ENCODE measurements at regions not wholly inside any gene's neighbourhood (a gene's known extent, or its start where the extent isn't known, plus 50 kb on each side); places are given as distances from the start of the nearest gene placed in this dataset.

- DNase-seq (ENCODE audit: extremely low spot score) = no peak
- ChIA-PET CTCF (no interaction called here), POLR2A (no interaction called here)
- TF ChIP-seq LEF1 (IDR thresholded peaks at IDR 0.05; ENCODE audit: borderline replicate concordance) (no peak), FOXA1 (IDR thresholded peaks at IDR 0.05) (no peak), ARNT (IDR thresholded peaks at IDR 0.05) (no peak)
Observed at GRCh38 chr7:81272176-81272575, 353.3 kb upstream of the SEMA3C start.

GRCh38 chr7:81268551-81268950, 349.7 kb upstream of the SEMA3C start:
- ChIA-PET CTCF (no interaction called here), POLR2A (no interaction called here)
- no peak for DNase-seq (ENCODE audit: extremely low spot score)
- TF ChIP-seq LEF1 (IDR thresholded peaks at IDR 0.05; ENCODE audit: borderline replicate concordance) (no peak), SP1 (IDR thresholded peaks at IDR 0.05) (no peak), TARDBP (IDR thresholded peaks at IDR 0.05) (no peak), FOXA1 (IDR thresholded peaks at IDR 0.05) (no peak), FOXM1 (IDR thresholded peaks at IDR 0.05; ENCODE audit: borderline replicate concordance) (no peak), SUZ12 (IDR thresholded peaks at IDR 0.05) (no peak), ZNF384 (IDR thresholded peaks at IDR 0.05) (no peak), BHLHE40 (IDR thresholded peaks at IDR 0.05; ENCODE audit: borderline replicate concordance) (no peak)
- TF ChIP-seq, protein P1, sequence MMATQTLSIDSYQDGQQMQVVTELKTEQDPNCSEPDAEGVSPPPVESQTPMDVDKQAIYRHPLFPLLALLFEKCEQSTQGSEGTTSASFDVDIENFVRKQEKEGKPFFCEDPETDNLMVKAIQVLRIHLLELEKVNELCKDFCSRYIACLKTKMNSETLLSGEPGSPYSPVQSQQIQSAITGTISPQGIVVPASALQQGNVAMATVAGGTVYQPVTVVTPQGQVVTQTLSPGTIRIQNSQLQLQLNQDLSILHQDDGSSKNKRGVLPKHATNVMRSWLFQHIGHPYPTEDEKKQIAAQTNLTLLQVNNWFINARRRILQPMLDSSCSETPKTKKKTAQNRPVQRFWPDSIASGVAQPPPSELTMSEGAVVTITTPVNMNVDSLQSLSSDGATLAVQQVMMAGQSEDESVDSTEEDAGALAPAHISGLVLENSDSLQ (IDR thresholded peaks at IDR 0.05) = no peak

DNA sequence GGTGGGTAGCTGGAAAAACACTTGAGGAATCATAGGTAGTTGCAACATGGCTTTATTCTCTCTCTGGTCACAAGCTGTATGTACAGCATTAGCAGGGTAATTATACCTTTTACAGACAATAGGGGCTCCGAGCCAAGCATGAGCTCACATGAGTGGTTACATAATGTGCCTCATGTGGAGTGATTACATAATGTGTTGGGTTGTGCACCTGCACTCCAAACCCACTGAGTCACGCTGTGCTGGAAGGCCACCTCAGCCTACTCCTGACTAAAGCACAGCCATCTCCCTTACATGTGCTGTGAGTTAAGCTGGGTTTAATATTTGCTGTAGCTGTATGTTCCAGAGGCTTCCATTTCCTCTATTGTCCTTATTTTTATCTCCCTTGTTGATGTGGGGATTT, 348.7 kb upstream of the SEMA3C start:
- TF ChIP-seq TARDBP (IDR thresholded peaks at IDR 0.05) = no peak
- no peak for TF ChIP-seq NFRKB (IDR thresholded peaks at IDR 0.05)
- no peak for TF ChIP-seq BHLHE40 (IDR thresholded peaks at IDR 0.05; ENCODE audit: borderline replicate concordance)
- TF ChIP-seq ZNF384 (IDR thresholded peaks at IDR 0.05) = no peak
- no peak for TF ChIP-seq FOXK2 (IDR thresholded peaks at IDR 0.05)
- no peak for TF ChIP-seq L3MBTL2 (conservative IDR thresholded peaks at IDR 0.05)
- TF ChIP-seq SP1 (IDR thresholded peaks at IDR 0.05) = no peak
- no peak for TF ChIP-seq HDGF (IDR thresholded peaks at IDR 0.05; ENCODE audit: borderline replicate concordance)
- TF ChIP-seq ARNT (IDR thresholded peaks at IDR 0.05) = no peak
- ChIA-PET POLR2A (no interaction called here), CTCF (interaction anchor here (0.5 kb wide), 1 partner anchor 1468 kb away, joined by 3 read pairs; no protein-coding TSS in a partner anchor)
- DNase-seq (ENCODE audit: extremely low spot score) = no peak

DNA sequence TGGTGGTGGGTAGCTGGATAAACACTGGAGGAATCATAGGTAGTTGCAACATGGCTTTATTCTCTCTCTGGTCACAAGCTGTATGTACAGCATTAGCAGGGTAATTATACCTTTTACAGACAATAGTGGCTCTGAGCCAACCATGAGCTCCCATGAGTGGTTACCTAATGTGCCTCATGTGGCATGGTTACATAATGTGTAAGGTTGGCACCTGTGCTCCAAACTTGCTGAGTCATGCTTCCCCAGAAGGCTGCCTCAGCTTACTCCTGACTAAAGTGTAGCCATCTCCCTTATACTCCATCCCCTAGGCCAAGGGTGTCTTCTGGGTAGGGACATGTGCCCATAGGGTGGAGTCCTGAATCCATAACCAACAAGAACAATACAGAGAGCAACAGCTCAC, 345.3 kb upstream of the SEMA3C start:
- DNase-seq (ENCODE audit: extremely low spot score) = no peak
- ChIA-PET CTCF (no interaction called here), POLR2A (no interaction called here)
- no peak for TF ChIP-seq SUZ12 (IDR thresholded peaks at IDR 0.05)
- no peak for TF ChIP-seq SP1 (IDR thresholded peaks at IDR 0.05)
- no peak for TF ChIP-seq ARNT (IDR thresholded peaks at IDR 0.05)
- TF ChIP-seq ELF4 (IDR thresholded peaks at IDR 0.05) = no peak
- no peak for TF ChIP-seq L3MBTL2 (conservative IDR thresholded peaks at IDR 0.05)
- no peak for TF ChIP-seq CTBP1 (IDR thresholded peaks at IDR 0.05; ENCODE audit: borderline replicate concordance)
- no peak for TF ChIP-seq NFRKB (IDR thresholded peaks at IDR 0.05)
- TF ChIP-seq LEF1 (IDR thresholded peaks at IDR 0.05; ENCODE audit: borderline replicate concordance) = no peak
- TF ChIP-seq, protein P1 (IDR thresholded peaks at IDR 0.05) = no peak
- TF ChIP-seq HDGF (IDR thresholded peaks at IDR 0.05; ENCODE audit: borderline replicate concordance) = no peak
- no peak for TF ChIP-seq BHLHE40 (IDR thresholded peaks at IDR 0.05; ENCODE audit: borderline replicate concordance)

DNA sequence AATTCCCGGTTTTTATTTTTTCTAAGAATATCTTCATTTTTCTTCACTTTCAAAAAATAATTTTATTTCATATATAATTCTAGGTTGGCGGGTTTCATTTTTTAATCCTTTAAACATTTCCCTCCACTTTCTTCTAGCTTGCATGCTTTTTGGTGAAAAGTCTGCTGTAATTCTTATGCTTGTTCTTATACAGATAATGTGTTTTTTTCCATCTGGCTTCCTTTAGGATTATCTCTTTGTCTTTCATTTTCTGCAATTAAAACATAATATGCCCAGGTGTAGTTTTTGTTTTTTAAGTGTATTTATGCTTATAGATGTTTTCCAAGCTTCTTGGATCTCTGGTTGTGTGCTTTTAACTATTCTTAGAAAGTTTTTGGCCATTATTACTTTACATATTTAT, 341.3 kb upstream of the SEMA3C start:
- TF ChIP-seq SP1 (IDR thresholded peaks at IDR 0.05) (no peak), FOXM1 (IDR thresholded peaks at IDR 0.05; ENCODE audit: borderline replicate concordance) (no peak), ARNT (IDR thresholded peaks at IDR 0.05) (no peak), FOXA1 (IDR thresholded peaks at IDR 0.05) (no peak), L3MBTL2 (conservative IDR thresholded peaks at IDR 0.05) (no peak), BHLHE40 (IDR thresholded peaks at IDR 0.05; ENCODE audit: borderline replicate concordance) (no peak), NFRKB (IDR thresholded peaks at IDR 0.05) (no peak), ELF4 (IDR thresholded peaks at IDR 0.05) (no peak), FOXK2 (IDR thresholded peaks at IDR 0.05) (no peak), HDGF (IDR thresholded peaks at IDR 0.05; ENCODE audit: borderline replicate concordance) (no peak), LEF1 (IDR thresholded peaks at IDR 0.05; ENCODE audit: borderline replicate concordance) (no peak), ZNF384 (IDR thresholded peaks at IDR 0.05) (no peak), TARDBP (IDR thresholded peaks at IDR 0.05) (no peak), SUZ12 (IDR thresholded peaks at IDR 0.05) (no peak)
- TF ChIP-seq, protein P1 (IDR thresholded peaks at IDR 0.05) = no peak
- POLR2A ChIA-PET = no interaction called here
- CTCF ChIA-PET = no interaction called here
- no peak for DNase-seq (ENCODE audit: extremely low spot score)

GRCh38 chr7:81256991-81257390, 338.1 kb upstream of the SEMA3C start:
- peak; percentile 14 for DNase-seq (ENCODE audit: extremely low spot score)
- POLR2A ChIA-PET = no interaction called here
- TF ChIP-seq SUZ12 (IDR thresholded peaks at IDR 0.05) (no peak), NFRKB (IDR thresholded peaks at IDR 0.05) (no peak), FOXK2 (IDR thresholded peaks at IDR 0.05) (no peak), LEF1 (IDR thresholded peaks at IDR 0.05; ENCODE audit: borderline replicate concordance) (no peak), TARDBP (IDR thresholded peaks at IDR 0.05) (no peak), ZNF384 (IDR thresholded peaks at IDR 0.05) (no peak), FOXM1 (IDR thresholded peaks at IDR 0.05; ENCODE audit: borderline replicate concordance) (no peak), L3MBTL2 (conservative IDR thresholded peaks at IDR 0.05) (no peak), BHLHE40 (IDR thresholded peaks at IDR 0.05; ENCODE audit: borderline replicate concordance) (no peak), SP1 (IDR thresholded peaks at IDR 0.05) (no peak), HDGF (IDR thresholded peaks at IDR 0.05; ENCODE audit: borderline replicate concordance) (no peak), ARNT (IDR thresholded peaks at IDR 0.05) (no peak), FOXA1 (IDR thresholded peaks at IDR 0.05) (no peak), ELF4 (IDR thresholded peaks at IDR 0.05) (no peak)
- CTCF ChIA-PET = interaction anchor here (0.6 kb wide), 1 partner anchor 360 kb away, joined by 3 read pairs; no protein-coding TSS in a partner anchor

Measured in HEK293T (cell line).